Tibial artery (tissue), 4 donors: ENCODE measurements at regions not wholly inside any gene's neighbourhood (a gene's known extent, or its start where the extent isn't known, plus 50 kb on each side); places are given as distances from the start of the nearest gene placed in this dataset.
A peak's percentile ranks its signal among the peaks of the same experiment; 100 is the strongest.

Source experiments
- DNase-seq, 2 donors: peaks; one replicate each; pipeline ENCODE4 v3.0.0-alpha.2; 2019
- H3K27ac ChIP-seq, 2 donors: fragments of 200-600 bp; sonication (generic) in 1 of 2; 1 replicate in 1 of 2; 2 replicates in 1 of 2; pipeline ENCODE4 v1.5.1; 2018 to 2019; ENCODE audit warnings: mild to moderate bottlenecking in 1 of 2
- H3K27me3 ChIP-seq, 2 donors: fragments of 200-600 bp; sonication (generic) in 1 of 2; one replicate each; pipeline versions ENCODE4 v1.5.1 to v1.6.0; 2016 to 2019
- H3K36me3 ChIP-seq, 3 donors: fragments of 200-600 bp; sonication (generic) in 2 of 3; one replicate each; pipeline ENCODE4 v1.5.1; 2016 to 2019; ENCODE audit warnings: mild to moderate bottlenecking in 2 of 3
- H3K4me1 ChIP-seq, 4 donors: fragments of 200-600 bp; sonication (generic) in 2 of 4; 1 replicate in 3 of 4; 2 replicates in 1 of 4; pipeline ENCODE4 v1.5.1; 2016 to 2019
- H3K4me3 ChIP-seq, 2 donors: fragments of 200-600 bp; sonication (generic) in 1 of 2; 1 replicate in 1 of 2; 2 replicates in 1 of 2; pipeline ENCODE4 v1.5.1; 2018 to 2019; ENCODE audit warnings: mild to moderate bottlenecking in 2 of 2
- H3K9me3 ChIP-seq, 3 donors: fragments of 200-600 bp; sonication (generic) in 1 of 3; one replicate each; pipeline ENCODE4 v1.5.1; 2016 to 2019
- intact Hi-C: fragments of 100-400 bp; cut with DNase I; formaldehyde crosslinking; loops from one replicate; pipeline ENCODE4 v1.15.0; 2023; ENCODE audit warnings: low total_unique reads
- TF ChIP-seq, protein P1 (sequence below), 2 experiments: fragments of 200-600 bp in 1 of 2; fragments of 450-650 bp in 1 of 2; IDR thresholded peaks; one replicate each; pipeline ENCODE4 v1.5.1; 2017 to 2019; ENCODE audit warnings: antibody characterized with exemption in 2 of 2, mild to moderate bottlenecking in 1 of 2, moderate library complexity in 1 of 2

DNA sequence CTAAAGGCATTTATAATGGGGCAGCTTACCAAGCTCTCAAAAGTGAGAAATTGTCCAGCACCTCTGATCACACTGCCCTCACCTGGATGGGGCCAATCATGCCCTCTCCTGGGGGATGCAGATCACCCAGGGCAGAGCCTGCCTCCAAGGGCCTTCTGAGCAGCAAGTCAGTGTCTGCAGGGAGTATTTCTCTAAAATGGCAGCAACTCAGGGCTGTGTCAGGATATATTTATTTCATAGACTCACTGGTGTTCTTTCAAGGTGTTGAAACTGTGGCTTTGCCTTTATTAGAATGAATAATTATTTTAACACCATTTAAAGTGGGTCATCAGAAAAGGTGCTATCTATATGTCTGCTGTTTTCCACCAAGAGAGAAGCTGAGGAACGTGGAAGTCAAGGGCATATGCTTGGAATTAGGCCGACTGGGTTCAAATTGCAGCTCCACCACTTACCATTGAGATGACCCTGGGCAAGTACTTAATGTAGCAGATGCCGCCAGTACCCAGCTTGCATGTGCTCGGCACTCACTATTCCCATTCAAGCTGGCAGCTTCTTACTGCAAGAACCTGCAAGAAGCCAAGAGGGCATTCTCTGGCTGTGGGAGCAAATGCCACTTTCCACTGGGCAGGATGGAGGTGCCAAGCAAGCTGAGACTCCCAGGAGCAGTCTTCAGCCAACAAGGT lies 590.0 kb downstream of the BCOR start:
- Histone ChIP-seq H3K36me3 (no peaks in the 10 kb centered on the region), H3K9me3 (peaks cover 0 to 15% (median 13%) of the 10 kb centered on the region in 3 donors), H3K4me3 (no peak overlapping the region), H3K27ac (no peak overlapping the region), H3K4me1 (no peaks in the 10 kb centered on the region), H3K27me3 (no peaks in the 10 kb centered on the region)
- TF ChIP-seq, protein P1, sequence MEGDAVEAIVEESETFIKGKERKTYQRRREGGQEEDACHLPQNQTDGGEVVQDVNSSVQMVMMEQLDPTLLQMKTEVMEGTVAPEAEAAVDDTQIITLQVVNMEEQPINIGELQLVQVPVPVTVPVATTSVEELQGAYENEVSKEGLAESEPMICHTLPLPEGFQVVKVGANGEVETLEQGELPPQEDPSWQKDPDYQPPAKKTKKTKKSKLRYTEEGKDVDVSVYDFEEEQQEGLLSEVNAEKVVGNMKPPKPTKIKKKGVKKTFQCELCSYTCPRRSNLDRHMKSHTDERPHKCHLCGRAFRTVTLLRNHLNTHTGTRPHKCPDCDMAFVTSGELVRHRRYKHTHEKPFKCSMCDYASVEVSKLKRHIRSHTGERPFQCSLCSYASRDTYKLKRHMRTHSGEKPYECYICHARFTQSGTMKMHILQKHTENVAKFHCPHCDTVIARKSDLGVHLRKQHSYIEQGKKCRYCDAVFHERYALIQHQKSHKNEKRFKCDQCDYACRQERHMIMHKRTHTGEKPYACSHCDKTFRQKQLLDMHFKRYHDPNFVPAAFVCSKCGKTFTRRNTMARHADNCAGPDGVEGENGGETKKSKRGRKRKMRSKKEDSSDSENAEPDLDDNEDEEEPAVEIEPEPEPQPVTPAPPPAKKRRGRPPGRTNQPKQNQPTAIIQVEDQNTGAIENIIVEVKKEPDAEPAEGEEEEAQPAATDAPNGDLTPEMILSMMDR (IDR thresholded peaks at IDR 0.05) = no peak
- DNase-seq = no peak
- intact Hi-C loops = no loop called here

DNA sequence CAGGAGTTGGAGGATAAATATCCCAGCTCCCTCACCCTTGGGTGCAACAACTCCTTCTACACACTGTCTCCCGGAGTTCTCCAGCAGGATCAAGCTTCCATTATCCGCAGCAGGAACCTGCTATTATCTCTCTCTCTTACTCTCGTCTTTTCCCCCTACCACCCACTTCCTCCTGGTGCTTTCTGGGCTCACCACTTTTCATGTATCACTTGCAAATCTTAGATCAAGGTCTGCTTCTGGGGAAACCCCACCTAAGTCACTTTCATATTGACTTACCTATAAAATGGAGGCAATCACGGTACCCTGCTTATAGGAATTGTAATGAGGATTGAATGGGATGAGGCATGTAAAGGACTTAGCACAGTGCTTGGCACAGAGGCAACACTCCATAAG lies 589.5 kb downstream of the BCOR start:
- intact Hi-C loops = no loop called here
- TF ChIP-seq, protein P1 (IDR thresholded peaks at IDR 0.05) = no peak
- Histone ChIP-seq H3K27me3 (no peaks in the 10 kb centered on the region), H3K4me1 (no peaks in the 10 kb centered on the region), H3K4me3 (no peak overlapping the region), H3K9me3 (peaks cover 0 to 15% (median 13%) of the 10 kb centered on the region in 3 donors), H3K36me3 (no peaks in the 10 kb centered on the region), H3K27ac (no peak overlapping the region)
- DNase-seq = no peak

DNA sequence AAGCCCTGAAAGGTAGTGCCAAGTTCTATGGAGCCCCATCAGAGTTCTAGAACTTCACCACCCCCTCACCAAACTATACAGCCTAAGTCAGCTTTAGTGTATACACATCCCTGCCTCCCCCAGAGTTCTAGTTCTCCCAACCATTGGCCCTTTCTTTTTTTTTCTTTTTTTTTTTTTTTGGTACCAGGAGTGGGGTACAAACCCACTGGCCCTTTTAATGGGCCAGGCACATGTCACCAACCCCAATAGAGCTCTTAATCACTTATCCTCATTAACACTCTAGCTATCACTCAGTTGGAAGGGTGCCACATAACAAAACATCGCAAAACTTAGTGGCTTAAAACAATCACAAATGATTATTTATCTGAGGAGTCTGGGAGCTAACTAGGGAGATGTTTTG lies 588.6 kb downstream of the BCOR start:
- Histone ChIP-seq H3K27me3 (no peaks in the 10 kb centered on the region), H3K9me3 (peaks cover 0 to 15% (median 13%) of the 10 kb centered on the region in 3 donors), H3K27ac (no peak overlapping the region), H3K4me3 (no peak overlapping the region), H3K36me3 (no peaks in the 10 kb centered on the region), H3K4me1 (peaks cover 0 to 8% (median 0%) of the 10 kb centered on the region in 4 donors)
- no peak for DNase-seq
- intact Hi-C loops = no loop called here
- TF ChIP-seq, protein P1 (IDR thresholded peaks at IDR 0.05) = no peak

DNA sequence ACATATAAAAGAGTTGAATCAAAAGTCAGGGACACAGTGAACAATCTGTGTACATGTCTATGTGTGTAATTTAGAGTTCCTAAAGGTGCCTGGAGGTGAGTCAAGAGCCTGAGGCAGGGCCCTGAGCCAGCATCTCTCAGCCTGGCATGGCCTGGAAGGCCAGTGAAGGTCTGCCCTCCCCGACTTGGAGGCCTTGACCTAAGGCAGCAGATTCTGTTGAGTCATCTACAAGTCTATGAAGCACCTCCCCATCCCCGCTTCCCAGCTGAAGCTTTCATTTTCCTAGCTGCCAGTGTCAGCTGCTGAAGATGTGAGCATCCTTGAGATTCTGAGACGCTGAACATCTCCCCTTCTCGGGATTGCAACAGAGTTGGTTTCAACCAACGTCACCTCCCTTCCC lies 583.9 kb downstream of the BCOR start:
- Histone ChIP-seq H3K27ac (no peak overlapping the region), H3K4me3 (no peak overlapping the region), H3K27me3 (no peaks in the 10 kb centered on the region), H3K9me3 (peaks cover 0 to 13% (median 11%) of the 10 kb centered on the region in 3 donors), H3K4me1 (peaks cover 0 to 25% (median 0%) of the 10 kb centered on the region in 4 donors), H3K36me3 (no peaks in the 10 kb centered on the region)
- DNase-seq = no peak
- TF ChIP-seq, protein P1 (IDR thresholded peaks at IDR 0.05) = no peak
- intact Hi-C loops = no loop called here

DNA sequence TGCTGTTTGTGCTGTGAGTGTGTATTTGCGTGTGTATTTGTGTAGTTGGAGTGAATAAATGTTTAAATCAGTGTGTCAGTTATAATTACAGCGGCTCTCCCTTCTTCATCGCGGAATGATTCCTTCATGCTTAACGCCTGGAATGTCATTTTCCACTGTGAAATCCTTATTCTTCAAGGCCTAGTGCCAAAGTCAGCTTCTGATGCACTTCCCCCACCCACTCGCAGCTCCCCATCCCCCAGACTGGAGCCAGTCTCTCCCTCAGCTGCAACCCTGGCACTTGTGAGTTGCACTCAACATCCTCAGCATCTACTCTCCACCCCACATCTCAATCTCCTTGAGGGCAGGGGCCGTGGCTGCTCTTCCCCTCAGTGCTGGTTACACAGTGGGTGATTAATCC lies 583.0 kb downstream of the BCOR start:
- H3K27ac ChIP-seq = peak overlapping the region in 1 of 2 donors; percentile 35
- no peak for DNase-seq

More for the DNA sequence above, 583.0 kb downstream of the BCOR start:
- H3K36me3 ChIP-seq = no peaks in the 10 kb centered on the region
- peaks cover 0 to 29% (median 0%) of the 10 kb centered on the region in 4 donors for H3K4me1 ChIP-seq
- H3K9me3 ChIP-seq = peaks cover 0 to 7% (median 2%) of the 10 kb centered on the region in 3 donors
- no peaks in the 10 kb centered on the region for H3K27me3 ChIP-seq
- TF ChIP-seq, protein P1 (IDR thresholded peaks at IDR 0.05) = no peak
- no peak overlapping the region for H3K4me3 ChIP-seq
- intact Hi-C loops = no loop called here
